ENCODE measurements at regions not wholly inside any gene's neighbourhood (a gene's known extent, or its start where the extent isn't known, plus 50 kb on each side); places are given as distances from the start of the nearest gene placed in this dataset.

DNA sequence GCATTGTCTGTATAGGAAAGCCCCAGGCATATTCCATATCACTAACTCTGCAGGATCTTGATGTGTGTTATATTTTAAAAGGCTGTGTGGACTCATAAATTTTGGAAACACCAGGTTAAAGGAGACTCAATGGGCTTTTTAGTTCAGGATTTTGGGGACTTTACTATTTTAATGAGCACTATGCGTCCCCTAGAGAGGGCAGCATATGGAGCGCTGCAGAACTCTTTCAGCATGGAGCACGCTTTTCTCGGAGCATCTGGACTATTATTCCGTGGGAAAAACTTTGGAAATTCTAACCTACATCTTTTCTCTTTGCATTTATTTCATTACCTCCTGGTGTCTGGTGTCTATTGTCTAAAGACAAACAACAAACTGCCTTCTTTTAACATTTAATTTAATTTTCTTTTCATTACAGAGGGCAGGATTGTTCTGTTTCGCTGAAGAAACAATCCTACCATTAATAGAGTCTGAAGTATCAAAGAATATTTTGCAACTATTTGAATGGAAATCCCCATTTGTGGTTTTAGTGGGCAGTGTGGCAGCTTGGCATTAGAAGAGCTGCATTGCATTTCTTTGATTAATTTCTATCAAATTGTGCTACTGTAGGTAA, 399.9 kb upstream of the HSF2 start:
- no peaks in the 10 kb centered on the region for H3K4me1 ChIP-seq (ENCODE audit: control insufficient read depth, insufficient read depth, low read length)
- ChIA-PET CTCF (no interaction called here), POLR2A (no interaction called here)
- TF ChIP-seq ZNF621 (tag by site-specific recombination; IDR thresholded peaks at IDR 0.05) (no peak), SP2 (tag by site-specific recombination; IDR thresholded peaks at IDR 0.05) (no peak), ZNF335 (tag by site-specific recombination; conservative IDR thresholded peaks at IDR 0.05) (no peak)
- TF ChIP-seq, protein P1, sequence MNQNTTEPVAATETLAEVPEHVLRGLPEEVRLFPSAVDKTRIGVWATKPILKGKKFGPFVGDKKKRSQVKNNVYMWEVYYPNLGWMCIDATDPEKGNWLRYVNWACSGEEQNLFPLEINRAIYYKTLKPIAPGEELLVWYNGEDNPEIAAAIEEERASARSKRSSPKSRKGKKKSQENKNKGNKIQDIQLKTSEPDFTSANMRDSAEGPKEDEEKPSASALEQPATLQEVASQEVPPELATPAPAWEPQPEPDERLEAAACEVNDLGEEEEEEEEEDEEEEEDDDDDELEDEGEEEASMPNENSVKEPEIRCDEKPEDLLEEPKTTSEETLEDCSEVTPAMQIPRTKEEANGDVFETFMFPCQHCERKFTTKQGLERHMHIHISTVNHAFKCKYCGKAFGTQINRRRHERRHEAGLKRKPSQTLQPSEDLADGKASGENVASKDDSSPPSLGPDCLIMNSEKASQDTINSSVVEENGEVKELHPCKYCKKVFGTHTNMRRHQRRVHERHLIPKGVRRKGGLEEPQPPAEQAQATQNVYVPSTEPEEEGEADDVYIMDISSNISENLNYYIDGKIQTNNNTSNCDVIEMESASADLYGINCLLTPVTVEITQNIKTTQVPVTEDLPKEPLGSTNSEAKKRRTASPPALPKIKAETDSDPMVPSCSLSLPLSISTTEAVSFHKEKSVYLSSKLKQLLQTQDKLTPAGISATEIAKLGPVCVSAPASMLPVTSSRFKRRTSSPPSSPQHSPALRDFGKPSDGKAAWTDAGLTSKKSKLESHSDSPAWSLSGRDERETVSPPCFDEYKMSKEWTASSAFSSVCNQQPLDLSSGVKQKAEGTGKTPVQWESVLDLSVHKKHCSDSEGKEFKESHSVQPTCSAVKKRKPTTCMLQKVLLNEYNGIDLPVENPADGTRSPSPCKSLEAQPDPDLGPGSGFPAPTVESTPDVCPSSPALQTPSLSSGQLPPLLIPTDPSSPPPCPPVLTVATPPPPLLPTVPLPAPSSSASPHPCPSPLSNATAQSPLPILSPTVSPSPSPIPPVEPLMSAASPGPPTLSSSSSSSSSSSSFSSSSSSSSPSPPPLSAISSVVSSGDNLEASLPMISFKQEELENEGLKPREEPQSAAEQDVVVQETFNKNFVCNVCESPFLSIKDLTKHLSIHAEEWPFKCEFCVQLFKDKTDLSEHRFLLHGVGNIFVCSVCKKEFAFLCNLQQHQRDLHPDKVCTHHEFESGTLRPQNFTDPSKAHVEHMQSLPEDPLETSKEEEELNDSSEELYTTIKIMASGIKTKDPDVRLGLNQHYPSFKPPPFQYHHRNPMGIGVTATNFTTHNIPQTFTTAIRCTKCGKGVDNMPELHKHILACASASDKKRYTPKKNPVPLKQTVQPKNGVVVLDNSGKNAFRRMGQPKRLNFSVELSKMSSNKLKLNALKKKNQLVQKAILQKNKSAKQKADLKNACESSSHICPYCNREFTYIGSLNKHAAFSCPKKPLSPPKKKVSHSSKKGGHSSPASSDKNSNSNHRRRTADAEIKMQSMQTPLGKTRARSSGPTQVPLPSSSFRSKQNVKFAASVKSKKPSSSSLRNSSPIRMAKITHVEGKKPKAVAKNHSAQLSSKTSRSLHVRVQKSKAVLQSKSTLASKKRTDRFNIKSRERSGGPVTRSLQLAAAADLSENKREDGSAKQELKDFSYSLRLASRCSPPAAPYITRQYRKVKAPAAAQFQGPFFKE (tag by site-specific recombination; IDR thresholded peaks at IDR 0.05; ENCODE audit: borderline replicate concordance), result no peak
- no peaks in the 10 kb centered on the region for H3K9me3 ChIP-seq (ENCODE audit: control insufficient read depth, insufficient read depth, low read depth, low read length)
- no peak overlapping the region for H3K4me3 ChIP-seq (ENCODE audit: low read depth, low read length)
- H3K27ac ChIP-seq (ENCODE audit: extremely low read depth, low read depth, low read length), result no peak overlapping the region
- no peaks in the 10 kb centered on the region for H3K36me3 ChIP-seq (ENCODE audit: control insufficient read depth in 2 of 2, insufficient read depth in 1 of 2, low read length in 2 of 2)

DNA sequence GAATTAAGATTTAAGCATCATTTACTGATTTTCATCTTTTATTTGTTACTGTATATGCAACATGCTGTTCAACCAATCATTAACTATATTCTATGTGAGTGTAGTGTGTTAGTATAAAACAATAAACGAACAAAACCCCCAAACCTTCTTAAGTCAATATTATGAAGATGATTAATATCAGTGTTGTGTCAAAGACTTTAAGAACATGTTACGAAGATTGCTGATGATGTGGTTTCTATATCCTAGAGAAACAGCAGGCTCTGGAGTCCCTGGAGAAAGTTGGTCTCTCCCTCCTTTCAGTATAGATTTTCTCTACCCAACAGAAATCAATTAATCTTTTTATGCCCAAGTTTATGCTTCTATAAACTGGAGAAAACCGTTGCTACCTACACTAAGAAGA, 393.8 kb upstream of the HSF2 start:
- Histone ChIP-seq H3K27ac (ENCODE audit: extremely low read depth, low read depth, low read length) (no peak overlapping the region), H3K36me3 (ENCODE audit: control insufficient read depth in 2 of 2, insufficient read depth in 1 of 2, low read length in 2 of 2) (no peaks in the 10 kb centered on the region), H3K9me3 (ENCODE audit: control insufficient read depth, insufficient read depth, low read depth, low read length) (no peaks in the 10 kb centered on the region), H3K4me1 (ENCODE audit: control insufficient read depth, insufficient read depth, low read length) (no peaks in the 10 kb centered on the region), H3K4me3 (ENCODE audit: low read depth, low read length) (no peak overlapping the region)
- POLR2A ChIA-PET, result no interaction called here
- no peak for TF ChIP-seq ZNF488 (tag by site-specific recombination; IDR thresholded peaks at IDR 0.05)
- no peak for TF ChIP-seq ZNF16 (tag by site-specific recombination; IDR thresholded peaks at IDR 0.05; ENCODE audit: low read depth)
- no peak for TF ChIP-seq ZNF677 (tag by site-specific recombination; IDR thresholded peaks at IDR 0.05)
- no peak for TF ChIP-seq IKZF3 (tag by site-specific recombination; IDR thresholded peaks at IDR 0.05)
- no peak for TF ChIP-seq ZNF404 (tag by site-specific recombination; IDR thresholded peaks at IDR 0.05)
- no peak for TF ChIP-seq REPIN1 (tag by site-specific recombination; IDR thresholded peaks at IDR 0.05; ENCODE audit: low read depth)
- TF ChIP-seq HOXD13 (CRISPR knock-in tag; IDR thresholded peaks at IDR 0.05; ENCODE audit: borderline replicate concordance), result no peak
- no peak for TF ChIP-seq ZSCAN23 (tag by site-specific recombination; IDR thresholded peaks at IDR 0.05)
- TF ChIP-seq PATZ1 (tag by site-specific recombination; IDR thresholded peaks at IDR 0.05), result no peak
- CTCF ChIA-PET, result no interaction called here

GRCh38 chr6:122007339-122007738, 392.1 kb upstream of the HSF2 start:
- ChIA-PET CTCF (no interaction called here), POLR2A (no interaction called here)
- no peak overlapping the region for H3K27ac ChIP-seq (ENCODE audit: extremely low read depth, low read depth, low read length)

More at GRCh38 chr6:122007339-122007738, 392.1 kb upstream of the HSF2 start:
- no peaks in the 10 kb centered on the region for H3K9me3 ChIP-seq (ENCODE audit: control insufficient read depth, insufficient read depth, low read depth, low read length)
- no peaks in the 10 kb centered on the region for H3K36me3 ChIP-seq (ENCODE audit: control insufficient read depth in 2 of 2, insufficient read depth in 1 of 2, low read length in 2 of 2)
- TF ChIP-seq ZIC2 (tag by site-specific recombination; IDR thresholded peaks at IDR 0.05), result peak; percentile 36; the same call in 1 of the 2 replicates
- no peak for TF ChIP-seq ZNF514 (tag by site-specific recombination; IDR thresholded peaks at IDR 0.05)
- TF ChIP-seq KLF17 (tag by site-specific recombination; IDR thresholded peaks at IDR 0.05), result no peak
- no peak for TF ChIP-seq ZNF560 (tag by site-specific recombination; IDR thresholded peaks at IDR 0.05; ENCODE audit: borderline replicate concordance)
- no peaks in the 10 kb centered on the region for H3K4me1 ChIP-seq (ENCODE audit: control insufficient read depth, insufficient read depth, low read length)
- H3K4me3 ChIP-seq (ENCODE audit: low read depth, low read length), result no peak overlapping the region
